ENCODE measurements at regions not wholly inside any gene's neighbourhood (a gene's known extent, or its start where the extent isn't known, plus 50 kb on each side); places are given as distances from the start of the nearest gene placed in this dataset.
A peak's percentile ranks its signal among the peaks of the same experiment; 100 is the strongest.

- Histone ChIP-seq H3K4me3 (replicated peaks in 1 of 4; ENCODE audit: control extremely low read depth in 1 of 4, insufficient read depth in 1 of 4, low read depth in 3 of 4, low read length in 4 of 4) (no peak overlapping the region), H3K27me3 (ENCODE audit: control insufficient read depth, insufficient read depth, low read length) (no peaks in the 10 kb centered on the region), H3K9ac (ENCODE audit: insufficient read depth, low read length) (no peak overlapping the region), H3K9me3 (ENCODE audit: control insufficient read depth, insufficient read depth, low read depth, low read length) (no peaks in the 10 kb centered on the region), H2AFZ (ENCODE audit: low read length) (no peak overlapping the region), H3K36me3 (ENCODE audit: control insufficient read depth, insufficient read depth, low read length) (no peaks in the 10 kb centered on the region), H3K4me1 (ENCODE audit: control insufficient read depth, extremely low read depth, insufficient read depth, low read length) (no peaks in the 10 kb centered on the region), H3K4me2 (ENCODE audit: extremely low read depth, insufficient read depth, low read length) (no peak overlapping the region), H4K20me1 (ENCODE audit: control insufficient read depth, extremely low read depth, insufficient read depth, low read length) (no peaks in the 10 kb centered on the region), H3K79me2 (ENCODE audit: control insufficient read depth, insufficient read depth, low read length) (no peaks in the 10 kb centered on the region), H3K27ac (ENCODE audit: insufficient read depth, low read length) (no peak overlapping the region)
- TF ChIP-seq EZH2 (IDR thresholded peaks at IDR 0.05; ENCODE audit: low read length, missing control alignments) (no peak), CTCF (conservative IDR thresholded peaks at IDR 0.05 in 1 of 2, IDR thresholded peaks at IDR 0.05 in 1 of 2; ENCODE audit: low read depth in 1 of 2, low read length in 2 of 2) (no peak)
- no peak for DNase-seq (ENCODE audit: low read depth in 2 of 2)
These were observed 196.7 kb downstream of the CTTN start for GRCh38 chr11:70595016-70595415.

GRCh38 chr11:70595452-70595851 lies 197.1 kb downstream of the CTTN start:
- Histone ChIP-seq H3K9me3 (ENCODE audit: control insufficient read depth, insufficient read depth, low read depth, low read length) (no peaks in the 10 kb centered on the region), H3K4me2 (ENCODE audit: extremely low read depth, insufficient read depth, low read length) (no peak overlapping the region)

GRCh38 chr11:70596091-70596490 lies 197.8 kb downstream of the CTTN start:
- Histone ChIP-seq H3K4me3 (replicated peaks in 1 of 4; ENCODE audit: control extremely low read depth in 1 of 4, insufficient read depth in 1 of 4, low read depth in 3 of 4, low read length in 4 of 4) (no peak overlapping the region), H3K27me3 (ENCODE audit: control insufficient read depth, insufficient read depth, low read length) (no peaks in the 10 kb centered on the region), H3K79me2 (ENCODE audit: control insufficient read depth, insufficient read depth, low read length) (no peaks in the 10 kb centered on the region), H3K4me2 (ENCODE audit: extremely low read depth, insufficient read depth, low read length) (no peak overlapping the region), H3K27ac (ENCODE audit: insufficient read depth, low read length) (no peak overlapping the region), H3K4me1 (ENCODE audit: control insufficient read depth, extremely low read depth, insufficient read depth, low read length) (no peaks in the 10 kb centered on the region), H2AFZ (ENCODE audit: low read length) (no peak overlapping the region), H3K9ac (ENCODE audit: insufficient read depth, low read length) (no peak overlapping the region), H4K20me1 (ENCODE audit: control insufficient read depth, extremely low read depth, insufficient read depth, low read length) (no peaks in the 10 kb centered on the region), H3K9me3 (ENCODE audit: control insufficient read depth, insufficient read depth, low read depth, low read length) (no peaks in the 10 kb centered on the region), H3K36me3 (ENCODE audit: control insufficient read depth, insufficient read depth, low read length) (no peaks in the 10 kb centered on the region)
- DNase-seq (ENCODE audit: low read depth in 2 of 2) = no peak
- TF ChIP-seq EZH2 (IDR thresholded peaks at IDR 0.05; ENCODE audit: low read length, missing control alignments) (no peak), CTCF (conservative IDR thresholded peaks at IDR 0.05 in 1 of 2, IDR thresholded peaks at IDR 0.05 in 1 of 2; ENCODE audit: low read depth in 1 of 2, low read length in 2 of 2) (no peak)

More at GRCh38 chr11:70595452-70595851, 197.1 kb downstream of the CTTN start:
- no peak for TF ChIP-seq EZH2 (IDR thresholded peaks at IDR 0.05; ENCODE audit: low read length, missing control alignments)
- no peak for TF ChIP-seq CTCF (conservative IDR thresholded peaks at IDR 0.05 in 1 of 2, IDR thresholded peaks at IDR 0.05 in 1 of 2; ENCODE audit: low read depth in 1 of 2, low read length in 2 of 2)
- Histone ChIP-seq H2AFZ (ENCODE audit: low read length) (no peak overlapping the region), H3K79me2 (ENCODE audit: control insufficient read depth, insufficient read depth, low read length) (no peaks in the 10 kb centered on the region), H3K4me1 (ENCODE audit: control insufficient read depth, extremely low read depth, insufficient read depth, low read length) (no peaks in the 10 kb centered on the region), H3K27me3 (ENCODE audit: control insufficient read depth, insufficient read depth, low read length) (no peaks in the 10 kb centered on the region), H3K9ac (ENCODE audit: insufficient read depth, low read length) (no peak overlapping the region), H4K20me1 (ENCODE audit: control insufficient read depth, extremely low read depth, insufficient read depth, low read length) (no peaks in the 10 kb centered on the region), H3K36me3 (ENCODE audit: control insufficient read depth, insufficient read depth, low read length) (no peaks in the 10 kb centered on the region), H3K27ac (ENCODE audit: insufficient read depth, low read length) (no peak overlapping the region), H3K4me3 (replicated peaks in 1 of 4; ENCODE audit: control extremely low read depth in 1 of 4, insufficient read depth in 1 of 4, low read depth in 3 of 4, low read length in 4 of 4) (no peak overlapping the region)
- peak in 1 of 2 donors; percentile 41 for DNase-seq (ENCODE audit: low read depth in 2 of 2)
